NCI-H146 treated with DMSO at 0.1 percent for 48 hours (cell line): ENCODE measurements at regions not wholly inside any gene's neighbourhood (a gene's known extent, or its start where the extent isn't known, plus 50 kb on each side); places are given as distances from the start of the nearest gene placed in this dataset.

ENCODE experiments used
- DNase-seq: peaks from one replicate; lab custom pipeline; 2025; ENCODE audit not compliant: unreplicated experiment; lab: John Stamatoyannopoulos, UW

DNA sequence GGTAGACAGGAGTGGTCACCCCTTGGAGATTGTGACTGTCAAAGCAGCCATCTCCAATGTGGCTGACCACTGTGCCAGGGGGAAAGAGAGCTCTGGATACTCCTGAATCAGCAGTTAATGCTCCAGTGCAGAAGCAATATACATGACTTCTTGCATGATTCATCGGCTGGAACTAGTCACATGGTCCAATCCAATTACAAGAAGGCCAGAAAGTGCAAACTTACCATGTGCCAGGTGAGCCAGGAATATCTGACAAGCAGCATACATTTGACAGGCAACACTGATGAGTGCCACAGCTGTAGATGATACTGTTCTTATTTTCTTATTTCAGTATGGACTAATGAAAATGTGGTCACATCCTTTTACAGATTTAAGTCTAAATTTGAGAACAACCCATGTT lies 440.0 kb upstream of the MPDZ start:
- DNase-seq = no peak

DNA sequence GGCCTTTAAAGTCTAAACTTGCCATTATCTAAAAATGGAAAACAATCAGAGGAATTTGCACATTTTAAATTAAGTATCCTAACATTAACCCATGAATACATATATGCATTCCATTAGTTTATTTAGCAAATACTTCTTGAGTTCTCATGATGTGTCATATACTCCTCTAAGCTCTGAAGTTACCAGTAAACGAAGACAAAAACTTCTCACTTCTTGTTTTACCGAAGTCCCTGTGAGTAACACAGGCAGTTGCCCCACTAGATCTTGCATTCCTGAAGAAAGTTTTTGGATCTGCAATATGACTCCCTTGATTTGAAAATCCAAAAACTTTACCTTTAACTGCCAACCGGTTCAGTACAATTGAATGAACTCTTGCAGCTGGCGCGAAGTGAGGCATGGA lies 439.0 kb upstream of the MPDZ start:
- DNase-seq = no peak

DNA sequence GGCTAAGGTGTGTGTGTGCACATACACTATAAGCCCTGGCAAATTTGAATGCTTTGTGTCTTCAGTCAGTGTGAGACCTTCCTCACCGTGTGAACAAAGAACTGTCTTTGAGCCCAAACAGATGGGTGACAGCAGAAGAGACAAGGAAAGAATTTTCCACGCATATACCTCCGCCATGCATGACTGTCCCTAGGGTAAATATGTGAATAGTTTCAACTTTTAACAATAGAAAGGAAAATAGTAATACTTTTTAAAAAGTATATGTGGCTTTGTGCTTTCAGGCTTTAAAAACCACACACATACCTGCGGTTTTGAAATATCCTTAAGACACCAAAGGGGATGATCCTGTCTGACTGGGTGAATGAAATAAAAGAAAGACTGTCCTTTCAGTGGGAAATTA lies 438.6 kb upstream of the MPDZ start:
- DNase-seq = no peak

DNA sequence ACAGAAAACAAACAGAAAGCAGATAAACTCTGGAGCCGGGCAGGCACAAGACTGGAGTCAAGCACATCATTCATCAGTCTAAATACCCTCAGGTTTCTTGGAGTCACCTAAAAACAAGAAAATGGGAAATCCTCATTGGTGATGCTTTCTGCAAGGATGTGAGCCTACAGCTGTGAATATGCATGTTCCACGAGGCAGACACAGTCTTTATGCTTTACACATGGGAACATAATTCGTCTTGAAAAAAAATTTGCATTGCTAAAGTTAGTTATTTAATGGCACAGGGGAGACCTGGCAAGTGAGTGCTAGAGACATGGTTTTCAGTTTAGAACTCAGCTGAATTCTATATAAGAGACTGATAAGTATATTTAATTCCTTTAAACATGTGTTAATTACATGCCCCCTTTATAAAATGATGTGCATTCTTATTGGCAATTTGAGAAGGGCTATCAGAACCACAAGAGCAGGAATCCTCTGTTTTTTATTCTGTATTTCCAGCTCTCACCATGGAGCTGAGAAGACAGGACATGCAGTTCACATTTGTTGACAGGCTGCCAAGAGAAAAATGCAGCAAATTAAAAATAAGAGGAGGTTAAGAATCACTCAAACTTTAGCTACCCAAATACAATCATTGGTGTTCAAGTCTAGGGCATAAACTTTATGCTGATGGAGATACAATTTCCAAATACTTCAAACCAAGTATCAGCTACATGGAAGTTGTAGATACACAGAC lies 438.0 kb upstream of the MPDZ start:
- DNase-seq = no peak

DNA sequence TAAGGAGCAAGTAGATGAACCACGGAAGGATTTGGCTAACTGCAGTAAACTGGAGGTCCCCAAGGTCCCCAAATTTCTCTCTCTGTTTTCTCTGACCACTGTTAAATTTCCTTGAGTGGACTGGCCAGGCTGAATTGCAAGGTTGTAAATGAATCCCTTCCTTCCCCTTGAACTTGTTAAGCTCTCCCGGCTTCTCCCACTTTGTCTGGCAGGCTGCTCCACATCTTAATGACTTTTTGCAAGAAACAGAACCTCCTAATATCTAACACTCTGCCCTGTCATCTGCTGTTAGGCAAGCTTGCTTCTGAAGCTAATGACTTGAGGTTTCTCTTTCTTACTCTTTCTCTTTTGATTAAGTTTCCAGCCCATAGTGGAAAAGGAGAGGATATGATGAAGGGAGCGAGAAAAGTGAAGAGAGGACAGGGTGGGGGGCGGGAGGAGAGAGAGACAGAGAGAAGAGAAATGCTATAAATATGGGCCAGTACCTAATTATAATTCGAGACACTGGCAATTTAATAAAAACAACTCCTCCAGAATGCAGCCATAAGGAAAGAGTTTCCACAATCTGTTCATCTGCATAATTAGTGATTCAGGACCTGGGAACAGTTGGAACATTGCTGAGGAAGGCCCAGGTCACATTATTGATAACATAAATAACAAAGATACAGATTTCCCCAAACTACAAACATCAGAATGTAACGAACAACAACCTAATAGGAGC lies 437.3 kb upstream of the MPDZ start:
- DNase-seq = no peak

DNA sequence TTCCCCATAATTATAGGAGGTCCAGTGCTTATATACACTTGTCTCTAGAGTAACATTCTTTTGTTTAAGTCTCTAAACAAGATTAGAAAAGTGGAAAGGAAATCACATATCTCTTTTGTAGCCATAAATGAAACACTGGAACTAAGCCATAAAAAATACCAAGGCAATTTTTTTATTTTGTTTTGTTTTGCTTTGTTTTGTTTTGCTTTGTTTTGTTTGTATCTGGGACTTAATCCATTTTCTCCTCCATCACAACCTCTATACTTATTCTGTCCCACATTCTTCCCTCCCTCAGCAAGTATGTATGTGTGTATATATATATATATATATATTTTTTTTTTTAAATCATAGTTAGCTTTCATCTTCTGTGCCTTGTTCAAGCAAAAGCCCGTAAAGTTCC lies 436.6 kb upstream of the MPDZ start:
- no peak for DNase-seq

DNA sequence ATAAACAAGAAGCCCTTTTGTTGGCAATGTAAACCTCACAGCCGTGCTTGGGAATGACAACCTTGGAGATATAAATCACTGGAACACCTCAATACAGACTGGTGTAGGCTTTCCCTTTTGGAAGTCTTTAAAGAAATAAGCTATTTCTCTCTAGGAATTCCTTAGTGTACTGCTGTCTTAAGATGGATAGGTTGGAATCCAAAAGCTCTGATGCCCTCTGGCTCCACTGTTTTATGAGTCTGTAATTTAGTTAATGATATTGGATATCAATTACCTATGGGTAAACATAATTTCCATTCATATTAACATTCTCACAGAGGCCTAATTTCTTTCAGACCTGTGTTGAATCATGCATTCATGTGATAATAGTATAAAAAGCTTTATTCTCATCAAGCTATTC lies 435.9 kb upstream of the MPDZ start:
- peak; percentile 48 for DNase-seq

DNA sequence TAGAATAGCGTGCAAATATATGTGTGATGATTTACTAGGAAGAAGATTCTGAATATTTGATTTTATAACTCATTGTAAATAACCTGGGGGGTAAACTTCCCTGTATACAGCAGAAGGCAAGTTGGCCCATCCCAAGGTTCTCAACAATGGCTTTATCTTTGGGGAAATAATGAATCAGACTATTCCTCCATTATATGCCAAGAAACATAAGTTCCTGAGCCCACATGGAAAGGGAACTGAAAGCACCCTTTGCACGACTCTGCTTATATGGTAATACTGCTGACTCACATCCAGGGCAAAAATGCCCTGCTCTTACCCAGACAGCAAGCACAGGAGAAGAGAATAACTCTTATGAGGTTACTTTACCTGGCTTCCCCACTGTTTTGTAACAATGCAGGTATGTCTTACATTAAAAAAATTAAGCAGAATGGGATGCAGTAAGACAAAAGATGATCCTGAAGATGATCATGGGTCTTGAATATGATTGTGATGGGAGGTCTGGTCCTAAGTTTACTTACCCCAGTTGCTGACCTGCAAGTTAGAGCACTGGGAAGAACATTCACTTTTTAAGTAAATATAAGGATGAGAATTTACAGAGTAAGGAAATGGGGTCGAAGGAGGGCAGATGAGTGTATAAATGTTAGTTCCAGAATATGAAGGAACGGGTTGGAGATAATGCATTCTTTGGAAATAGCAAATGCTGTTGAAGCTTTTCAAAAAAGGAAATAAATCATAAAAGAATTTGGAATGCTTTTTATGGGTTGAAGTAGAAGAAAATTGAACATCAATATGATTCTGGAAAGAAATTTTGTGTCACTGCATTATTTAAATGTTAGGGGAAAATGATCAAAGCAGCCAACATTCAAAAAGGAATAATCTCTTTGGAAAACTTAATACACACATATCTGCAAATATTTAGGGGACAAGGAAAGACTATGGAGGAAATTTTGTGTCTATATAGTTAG lies 428.4 kb upstream of the MPDZ start:
- no peak for DNase-seq

DNA sequence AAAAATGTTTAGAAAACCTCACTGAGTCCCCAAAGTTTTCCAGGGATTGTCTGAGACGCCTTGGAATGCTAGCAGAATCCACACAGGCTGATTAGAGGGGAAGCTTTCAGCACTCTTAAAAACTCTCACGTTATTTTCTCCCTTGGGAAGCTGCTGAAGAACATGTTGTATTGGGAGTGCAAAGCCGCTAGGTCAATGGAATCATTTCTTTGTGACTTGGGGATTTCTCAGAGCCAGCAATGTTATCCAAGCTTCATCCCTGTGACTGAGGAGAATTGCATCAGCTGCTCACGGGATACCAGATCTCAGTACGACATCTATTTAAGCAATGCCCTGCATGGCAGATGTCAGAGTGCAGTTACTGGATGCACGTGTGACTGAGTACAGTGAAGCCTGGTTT lies 426.4 kb upstream of the MPDZ start:
- no peak for DNase-seq

DNA sequence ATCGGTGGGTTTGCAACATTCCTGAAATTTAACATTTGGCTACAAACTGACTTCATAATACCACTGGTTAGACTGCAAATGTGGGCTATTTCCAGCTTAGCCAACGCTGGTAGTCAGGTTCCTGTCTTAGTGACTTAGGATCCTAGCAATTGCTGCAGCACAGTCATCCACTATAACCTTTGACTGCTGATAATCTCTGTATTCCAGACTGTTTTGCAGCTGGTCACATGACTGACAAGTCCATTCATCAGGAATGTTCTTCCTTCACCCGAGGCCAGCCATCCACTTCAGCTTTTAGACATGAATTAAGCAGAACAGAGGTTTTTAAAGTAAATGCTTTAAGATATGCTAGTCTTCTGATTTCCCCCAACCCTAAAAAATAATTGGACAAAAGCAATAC lies 425.9 kb upstream of the MPDZ start:
- DNase-seq = no peak

DNA sequence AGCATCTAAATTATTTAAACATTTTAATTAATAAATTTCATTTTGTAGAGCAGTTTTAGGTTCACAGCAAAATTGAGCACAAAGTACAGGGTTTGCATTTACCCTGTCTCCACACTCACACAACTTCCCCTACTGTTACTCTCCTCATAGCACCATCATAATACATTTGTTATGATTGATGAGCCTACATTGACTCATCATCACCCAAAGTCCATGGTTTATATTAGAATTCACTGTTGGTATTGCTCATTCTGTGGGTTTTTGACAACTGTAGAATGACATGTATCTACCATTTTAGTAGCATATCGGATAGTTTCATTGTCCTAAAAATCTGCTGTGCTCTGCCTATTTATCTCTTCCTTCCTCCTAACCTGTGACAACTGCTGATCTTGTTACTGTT lies 411.1 kb upstream of the MPDZ start:
- no peak for DNase-seq

DNA sequence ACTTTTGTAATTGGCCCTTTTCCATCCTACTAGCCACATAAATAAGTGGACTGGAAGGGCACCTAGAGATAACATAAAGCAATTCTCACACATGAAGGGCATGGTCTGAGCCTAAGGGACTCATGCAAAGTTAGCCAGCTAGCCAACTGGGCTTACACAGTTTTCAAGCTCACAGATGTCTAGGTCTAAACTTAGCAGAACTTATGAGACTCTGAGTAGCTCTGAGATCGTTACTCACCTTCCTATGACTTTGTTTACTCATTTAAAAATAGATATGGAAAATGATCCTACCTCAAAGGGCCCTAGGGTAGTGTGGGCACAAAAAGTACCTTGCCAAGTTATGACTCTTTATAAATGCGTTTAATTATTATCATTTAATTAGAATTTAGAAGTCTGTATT lies 410.4 kb upstream of the MPDZ start:
- no peak for DNase-seq

DNA sequence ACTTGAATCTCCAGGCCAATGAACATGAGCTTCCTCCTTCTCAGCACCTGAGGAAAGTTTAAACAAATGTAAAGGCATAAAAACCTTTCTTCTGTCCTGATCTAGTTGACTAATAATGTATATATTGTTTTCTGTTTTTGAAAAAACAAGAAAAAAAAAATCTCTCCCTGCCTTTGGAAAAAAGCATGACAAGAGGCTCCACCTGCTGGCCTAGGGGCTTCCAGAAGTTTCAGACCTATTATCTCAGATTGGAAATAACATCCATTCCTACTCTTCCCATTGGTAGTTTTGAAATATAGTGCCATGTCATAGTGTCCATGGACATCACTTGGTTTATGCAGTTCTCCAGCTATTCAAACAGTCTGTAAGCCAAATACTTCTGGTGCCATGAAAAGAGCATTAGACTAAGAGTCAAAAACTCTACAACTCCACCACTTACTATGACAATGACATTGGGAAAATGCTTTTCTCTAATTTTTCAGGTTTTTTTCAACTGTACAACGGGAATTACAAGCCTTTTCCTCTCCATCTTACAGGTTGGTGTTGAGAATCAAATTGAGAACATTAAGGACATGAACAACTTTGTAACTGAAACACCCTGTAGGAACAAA lies 409.6 kb upstream of the MPDZ start:
- DNase-seq = peak; percentile 4

DNA sequence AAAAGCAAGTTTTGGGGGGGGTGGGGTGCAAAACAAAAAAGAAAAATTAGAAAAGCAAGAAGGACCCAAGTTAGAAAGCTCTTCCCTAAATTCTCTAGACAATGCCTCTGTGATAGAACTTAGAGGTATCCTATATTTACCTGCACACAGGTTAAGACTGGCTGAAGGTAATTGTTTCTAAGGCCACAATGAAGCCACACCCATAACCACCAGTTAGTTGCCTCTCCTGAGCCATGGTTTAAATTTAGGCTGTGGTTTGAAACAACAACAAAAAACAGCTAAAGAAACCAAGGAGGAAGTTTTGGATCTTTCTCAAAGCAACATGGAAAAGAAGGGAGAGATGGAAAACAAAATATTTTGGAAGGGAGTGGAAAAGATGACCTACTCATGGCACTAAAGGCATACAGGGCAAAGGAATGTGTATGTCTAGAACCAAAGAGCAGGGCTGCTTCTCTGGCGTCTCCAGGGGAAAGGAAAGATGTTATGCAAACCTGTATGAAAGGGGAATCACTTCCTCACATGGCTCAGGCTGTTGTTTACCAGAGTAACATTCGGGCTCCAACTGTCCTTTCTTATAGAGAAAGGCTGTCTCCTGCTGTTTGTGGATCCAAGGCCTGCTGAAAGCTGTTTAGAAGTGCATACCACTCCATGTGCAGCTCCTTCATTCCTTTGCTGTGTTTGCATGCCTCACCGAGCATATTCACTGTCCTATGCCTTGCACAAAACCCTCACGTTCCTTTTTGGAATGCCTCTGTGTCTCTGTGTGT lies 408.9 kb upstream of the MPDZ start:
- no peak for DNase-seq

DNA sequence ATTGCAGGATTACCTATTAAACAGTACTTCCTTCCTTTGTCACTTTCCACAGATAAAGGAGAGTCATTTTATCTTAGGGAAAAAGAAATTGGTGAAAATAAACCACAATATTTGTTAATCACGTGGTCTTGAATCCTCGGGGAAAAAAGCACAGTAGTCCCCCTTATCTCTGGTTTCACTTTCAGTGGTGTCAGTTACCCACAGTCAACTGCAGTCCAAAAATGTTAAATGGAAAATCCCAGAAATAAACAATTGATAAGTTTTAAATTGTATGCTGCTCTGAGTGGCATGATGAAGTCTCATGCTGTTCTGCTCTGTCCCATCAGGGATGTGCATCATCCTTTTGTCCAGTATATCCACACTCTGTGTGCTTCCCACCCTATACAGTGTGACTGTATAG lies 405.2 kb upstream of the MPDZ start:
- DNase-seq = no peak

DNA sequence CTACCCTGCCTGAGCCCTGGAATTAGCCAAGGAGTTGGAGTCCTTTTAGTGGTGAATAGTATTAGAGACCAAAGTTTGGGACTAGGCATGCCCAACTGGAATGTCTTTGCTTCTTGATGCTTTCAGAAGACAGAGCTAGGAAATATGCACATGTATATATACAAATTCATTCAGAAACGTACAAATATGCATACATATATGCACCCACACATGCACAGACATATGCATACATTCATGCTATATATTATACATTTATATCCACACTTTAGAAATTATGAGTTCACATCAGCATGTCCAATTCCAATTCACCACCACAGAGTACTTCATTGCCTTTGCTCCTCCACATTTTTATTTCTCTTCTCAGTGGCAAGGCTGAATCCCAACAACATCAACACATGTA lies 398.3 kb upstream of the MPDZ start:
- DNase-seq = no peak

DNA sequence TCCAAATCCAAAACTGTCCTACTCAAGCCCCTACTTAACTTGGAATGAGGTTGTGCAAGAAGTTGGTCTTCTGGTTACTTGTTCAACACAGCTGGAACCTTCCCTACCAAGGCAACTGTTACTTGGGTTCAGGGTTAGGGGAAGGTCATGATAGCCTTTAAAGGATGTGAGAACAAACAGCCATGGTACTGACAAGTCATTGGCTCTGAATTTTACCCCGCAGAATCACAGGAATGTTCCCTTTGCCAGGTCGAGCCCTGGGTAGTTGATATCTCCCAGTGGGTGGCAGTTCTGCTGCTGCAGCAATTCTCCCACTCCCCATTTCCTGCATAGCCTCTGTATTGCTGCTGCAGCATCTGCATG lies 396.1 kb upstream of the MPDZ start:
- no peak for DNase-seq

DNA sequence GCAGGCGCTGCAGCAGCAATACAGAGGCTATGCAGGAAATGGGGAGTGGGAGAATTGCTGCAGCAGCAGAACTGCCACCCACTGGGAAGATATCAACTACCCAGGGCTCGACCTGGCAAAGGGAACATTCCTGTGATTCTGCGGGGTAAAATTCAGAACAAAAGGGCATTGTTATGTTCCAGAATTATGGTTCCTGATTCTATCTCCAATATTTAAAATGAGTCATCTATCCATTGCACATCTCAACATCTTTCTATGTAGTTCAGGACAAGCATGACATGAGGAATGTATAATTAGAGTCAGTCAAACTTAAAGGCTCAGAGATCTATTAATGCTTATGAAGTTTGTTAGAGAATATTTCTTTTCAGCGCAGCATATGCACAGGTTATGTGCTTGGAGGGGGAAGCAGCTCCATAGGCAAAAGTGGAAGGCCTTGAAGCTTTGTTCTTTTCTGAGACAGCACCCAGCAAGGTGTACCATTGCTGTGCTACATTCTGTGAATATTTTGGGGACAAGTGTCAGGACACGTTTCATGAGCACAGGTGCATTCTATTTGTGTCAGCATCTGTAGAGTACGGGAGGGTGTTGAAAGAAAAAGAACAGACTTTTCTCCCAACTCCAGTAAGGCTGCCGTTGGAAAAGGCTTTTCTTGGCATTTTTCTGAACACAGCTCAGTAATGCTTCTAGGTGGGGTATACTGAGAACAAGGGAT lies 395.6 kb upstream of the MPDZ start:
- DNase-seq = no peak

DNA sequence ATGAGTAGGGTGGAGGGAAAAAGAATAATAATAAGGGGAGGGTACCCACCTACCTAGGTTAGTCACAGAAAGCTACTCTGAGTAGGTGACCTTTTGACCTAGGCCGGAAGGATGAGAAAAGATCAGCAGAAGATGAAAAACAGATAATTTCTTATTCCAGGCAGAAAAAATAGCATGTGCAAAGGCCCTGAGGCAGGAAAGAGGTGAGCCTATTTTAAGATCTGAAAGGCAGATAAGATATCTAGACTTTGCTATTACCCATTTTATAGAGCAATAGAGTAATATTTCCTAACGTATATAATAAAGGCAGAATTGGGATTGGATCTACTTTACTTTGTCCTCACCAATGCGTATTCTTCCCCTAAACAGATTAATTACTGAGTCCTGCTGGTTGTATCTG lies 393.9 kb upstream of the MPDZ start:
- no peak for DNase-seq

DNA sequence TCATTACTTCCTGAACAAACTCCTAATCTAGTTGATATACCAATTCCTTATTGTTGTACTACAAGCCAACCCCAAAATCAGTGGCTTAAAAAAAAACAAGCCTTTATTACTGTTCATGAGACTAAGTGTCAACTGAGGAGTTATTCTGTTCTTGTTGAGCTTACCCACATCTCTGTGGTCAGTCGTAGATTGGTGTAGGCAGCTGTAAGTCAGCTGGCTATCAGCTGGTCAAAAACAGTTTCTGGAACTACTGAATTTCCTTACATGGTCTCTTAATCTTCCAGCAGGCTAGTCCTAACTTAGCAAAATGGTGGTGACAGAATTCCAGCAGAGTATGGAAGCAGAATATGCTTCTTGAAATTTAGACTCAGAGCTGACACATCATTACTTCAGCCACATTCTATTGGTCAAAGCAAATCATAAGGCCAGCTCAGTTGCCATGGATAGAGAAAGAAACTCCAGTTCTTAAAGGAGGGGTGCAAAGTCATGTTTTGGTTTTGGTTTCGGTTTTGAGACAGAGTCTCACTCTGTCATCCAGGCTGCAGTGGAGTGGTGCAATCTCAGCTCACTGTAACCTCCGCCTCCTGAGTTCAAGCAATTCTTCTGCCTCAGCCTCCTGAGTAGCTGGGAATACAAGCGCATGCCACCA lies 386.1 kb upstream of the MPDZ start:
- no peak for DNase-seq
